Astrocyte (in vitro differentiated cells and primary cell): ENCODE measurements at regions not wholly inside any gene's neighbourhood (a gene's known extent, or its start where the extent isn't known, plus 50 kb on each side); places are given as distances from the start of the nearest gene placed in this dataset.
"Not testable (repeated sequence)": the region's sequence is repeated elsewhere in the genome, so short reads cannot be mapped to it uniquely, and the experiment has no call there.

Experiments
- CTCF ChIP-seq: IDR thresholded peaks from 2 replicates; pipeline ENCODE4 v1.5.1; 2011; ENCODE audit warnings: low read depth, mild to moderate bottlenecking, inconsistent platforms, low read length, moderate library complexity; ENCODE audit not compliant: insufficient read depth
- EZH2 ChIP-seq: IDR thresholded peaks from 2 replicates; pipeline ENCODE4 v1.6.1; 2012; ENCODE audit warnings: mild to moderate bottlenecking, low read length, inconsistent platforms; ENCODE audit not compliant: insufficient read depth

- TF ChIP-seq CTCF, EZH2: not testable (repeated sequence)
Measured at GRCh38 chrX:82455852-82456251, 1052.2 kb upstream of the POU3F4 start.
